HG03159 (cell line): ENCODE measurements at regions not wholly inside any gene's neighbourhood (a gene's known extent, or its start where the extent isn't known, plus 50 kb on each side); places are given as distances from the start of the nearest gene placed in this dataset.

Experiments used
- ATAC-seq: cut with Tn5 transposase; IDR thresholded peaks from one replicate; pipeline ENCODE4 v1.9.1; 2021; ENCODE audit warnings: mild to moderate bottlenecking, moderate library complexity; ENCODE audit not compliant: unreplicated experiment

DNA sequence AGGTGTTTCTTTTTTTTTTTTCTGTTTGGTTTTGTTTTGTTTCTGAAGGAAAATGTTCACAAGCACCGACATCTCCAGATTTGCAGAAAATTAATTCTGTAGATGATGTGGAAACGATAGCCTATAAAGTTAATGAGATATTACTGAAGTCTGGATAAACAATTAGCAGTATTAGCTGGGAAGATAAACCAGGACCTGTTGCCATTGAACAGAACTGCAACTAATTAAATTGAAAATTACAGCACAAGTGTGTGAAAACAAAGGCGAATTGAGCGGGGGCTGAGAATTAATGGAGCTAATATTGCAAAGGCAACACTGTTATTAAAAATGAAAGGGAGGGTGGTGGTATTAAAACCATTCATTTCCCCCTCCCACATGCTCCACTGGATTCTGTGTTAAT lies 107.5 kb upstream of the AJAP1 start:
- no peak for ATAC-seq

- ATAC-seq, result no peak
Observed at GRCh38 chr1:4549930-4550329, 104.5 kb upstream of the AJAP1 start.

DNA sequence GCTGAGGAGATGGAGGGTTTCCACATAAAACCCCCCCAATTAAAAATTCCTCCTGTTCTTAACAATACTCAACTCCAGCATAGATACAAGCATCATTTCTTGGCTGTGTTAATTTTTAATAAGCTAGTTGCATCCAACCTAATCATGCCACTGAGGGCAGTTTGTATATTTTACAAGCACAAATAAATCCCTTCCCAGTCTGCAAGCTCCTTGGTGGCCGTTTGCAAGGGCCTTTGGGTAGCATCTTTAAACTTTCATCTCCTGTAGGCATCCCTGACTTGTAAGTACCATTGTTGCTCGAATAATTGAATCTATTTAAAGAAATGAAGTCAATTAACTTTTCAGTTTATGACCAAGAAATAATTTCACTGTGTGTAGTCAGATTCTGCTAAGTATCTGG lies 103.5 kb upstream of the AJAP1 start:
- ATAC-seq, result no peak

GRCh38 chr1:4551706-4552105 lies 102.7 kb upstream of the AJAP1 start:
- no peak for ATAC-seq

DNA sequence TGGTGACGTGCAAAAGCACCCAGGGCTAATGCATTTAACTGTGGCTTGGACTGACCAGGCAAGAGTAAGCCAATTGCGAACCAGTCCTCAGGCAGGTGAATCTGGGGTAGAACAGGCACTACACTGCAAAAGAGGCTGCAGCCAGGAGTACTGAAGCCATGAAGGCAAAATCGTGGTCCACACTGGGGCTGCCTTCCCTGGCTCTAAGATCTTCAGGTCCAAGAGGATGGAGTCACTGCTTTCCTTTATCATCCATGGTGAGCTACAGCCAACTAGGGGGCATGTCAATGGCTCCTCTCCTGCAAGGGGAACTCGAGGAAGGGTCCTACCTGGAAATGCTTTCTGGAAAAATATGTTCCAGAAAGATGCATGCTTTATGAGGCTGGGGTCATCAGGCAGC lies 100.6 kb upstream of the AJAP1 start:
- no peak for ATAC-seq

DNA sequence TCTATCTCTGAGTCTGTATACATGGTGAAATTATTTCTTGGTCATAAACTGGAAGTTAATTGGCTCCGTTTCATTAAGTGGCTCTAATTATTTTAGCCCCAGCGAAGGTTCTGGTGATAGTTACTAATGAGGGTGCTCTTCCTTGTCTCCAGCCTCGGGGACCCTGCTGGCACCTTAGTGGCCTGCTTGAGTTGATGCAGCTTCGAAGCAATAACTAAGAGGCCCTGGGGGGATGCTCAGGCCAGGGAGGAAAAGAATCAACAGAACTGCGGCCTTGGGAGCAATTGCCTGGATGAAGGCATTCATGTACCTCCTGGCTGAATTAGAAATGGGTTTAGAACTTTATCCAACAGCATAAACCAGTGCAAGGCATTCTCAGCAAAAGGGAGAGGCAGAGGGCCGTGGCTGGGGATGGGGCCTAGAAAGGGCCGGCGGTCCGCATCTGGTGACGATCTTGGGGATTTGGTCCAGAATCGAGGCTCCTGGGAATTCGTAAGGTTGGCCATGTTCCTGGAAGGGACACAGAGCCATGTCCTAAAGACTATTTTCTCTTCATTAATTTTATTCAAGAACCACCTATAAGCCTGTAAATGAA lies 100.0 kb upstream of the AJAP1 start:
- ATAC-seq, result no peak

DNA sequence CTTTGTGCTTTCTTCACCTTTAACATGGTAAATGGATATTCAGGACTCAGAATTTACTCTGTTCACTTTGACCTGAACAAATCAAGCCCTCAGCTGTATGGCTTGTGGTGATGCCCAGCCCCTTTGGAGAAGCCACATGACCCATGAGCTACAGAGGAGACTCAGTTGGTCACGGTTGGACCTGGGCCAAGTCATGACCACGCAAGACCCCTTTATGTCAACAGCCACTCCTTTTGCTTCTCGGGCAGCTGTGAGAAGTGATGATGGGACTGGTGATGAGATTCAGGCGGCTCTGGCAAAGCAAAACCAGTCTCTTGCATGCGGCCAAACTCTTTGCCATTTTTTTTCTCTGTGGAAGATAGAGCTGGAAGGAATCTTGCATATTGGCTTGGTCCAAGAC lies 96.5 kb upstream of the AJAP1 start:
- ATAC-seq, result no peak

GRCh38 chr1:4561205-4561604 lies 93.2 kb upstream of the AJAP1 start:
- ATAC-seq, result no peak

DNA sequence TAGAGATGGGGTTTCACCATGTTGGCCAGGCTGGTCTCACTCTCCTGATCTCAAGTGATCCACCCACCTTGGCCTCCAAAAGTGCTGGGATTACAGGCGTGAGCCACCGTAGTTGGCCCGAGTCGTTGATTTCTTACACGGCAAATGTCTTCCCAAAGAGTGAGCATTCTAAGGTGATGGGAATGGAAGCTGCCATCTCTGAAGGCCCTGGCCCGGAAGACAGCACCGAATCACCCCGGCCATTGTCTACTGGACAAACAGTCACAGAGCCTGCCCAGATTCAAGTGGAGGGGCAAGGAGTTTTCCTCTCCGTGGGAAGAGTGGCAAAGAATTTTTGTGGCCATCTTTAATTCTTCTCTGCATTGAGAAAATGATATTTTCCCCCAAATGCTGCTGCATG lies 92.1 kb upstream of the AJAP1 start:
- no peak for ATAC-seq

GRCh38 chr1:4563586-4563985 lies 90.8 kb upstream of the AJAP1 start:
- ATAC-seq, result no peak

GRCh38 chr1:4564051-4564450 lies 90.4 kb upstream of the AJAP1 start:
- no peak for ATAC-seq

DNA sequence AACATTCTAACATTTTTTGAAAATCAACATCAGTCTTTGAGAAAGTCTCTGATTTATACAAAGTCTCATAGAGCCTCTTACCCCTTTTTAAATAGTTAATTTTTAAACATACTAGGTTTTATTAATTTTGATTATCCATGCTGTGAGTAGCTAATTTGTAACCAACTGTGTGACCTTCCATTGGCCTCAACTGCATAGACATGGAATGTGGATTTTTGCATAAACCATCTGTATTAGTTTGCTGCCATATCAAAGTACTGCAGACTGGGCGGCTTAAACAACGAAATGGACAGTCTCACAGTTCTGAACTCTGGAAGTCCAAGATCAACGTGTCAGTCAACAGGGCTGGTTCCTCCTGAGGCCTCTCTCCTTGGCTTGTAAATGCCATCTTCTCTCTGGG lies 89.2 kb upstream of the AJAP1 start:
- no peak for ATAC-seq

- no peak for ATAC-seq
Observed at GRCh38 chr1:4565801-4566449, 88.5 kb upstream of the AJAP1 start.

GRCh38 chr1:4571263-4571662 lies 83.1 kb upstream of the AJAP1 start:
- no peak for ATAC-seq

DNA sequence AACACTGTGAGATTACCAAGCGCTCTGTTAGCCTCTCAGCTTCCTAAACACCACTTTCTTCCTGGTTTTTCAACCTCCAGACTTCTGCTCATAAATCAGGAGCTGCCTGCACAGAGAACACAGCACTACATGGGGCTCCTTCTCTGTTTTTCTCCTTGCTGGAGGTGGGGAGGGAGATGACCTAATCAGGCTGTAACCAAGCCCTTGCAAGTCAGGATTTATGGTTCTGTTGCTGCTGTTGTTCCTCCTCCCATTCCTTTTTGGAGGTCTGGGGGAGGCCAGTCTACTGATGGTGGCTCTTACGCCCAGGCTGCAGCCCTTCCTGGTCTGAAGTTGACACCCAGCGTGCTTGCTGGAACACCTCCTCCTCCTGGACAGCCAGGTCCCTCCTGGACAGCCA lies 80.9 kb upstream of the AJAP1 start:
- ATAC-seq, result no peak

GRCh38 chr1:4581807-4582206 lies 72.6 kb upstream of the AJAP1 start:
- no peak for ATAC-seq

DNA sequence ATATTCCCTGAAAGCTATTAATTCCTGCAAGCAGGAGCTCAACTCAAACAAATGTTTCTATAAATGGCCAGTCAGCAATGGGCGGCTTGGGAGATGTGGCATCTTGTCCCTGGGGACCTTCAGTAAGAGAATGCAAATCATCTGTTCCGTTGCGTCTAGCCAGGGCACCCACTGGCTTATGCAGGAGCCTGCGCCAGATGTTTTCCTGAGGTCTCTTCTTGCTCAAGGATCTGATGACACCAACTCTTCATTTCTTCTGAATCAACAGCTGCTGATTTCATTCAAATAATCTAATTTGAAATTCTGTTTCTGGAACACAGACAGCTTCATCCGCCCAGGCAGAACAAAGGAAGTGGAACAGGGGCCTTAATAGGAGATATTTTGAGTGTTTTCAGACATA lies 70.0 kb upstream of the AJAP1 start:
- no peak for ATAC-seq

DNA sequence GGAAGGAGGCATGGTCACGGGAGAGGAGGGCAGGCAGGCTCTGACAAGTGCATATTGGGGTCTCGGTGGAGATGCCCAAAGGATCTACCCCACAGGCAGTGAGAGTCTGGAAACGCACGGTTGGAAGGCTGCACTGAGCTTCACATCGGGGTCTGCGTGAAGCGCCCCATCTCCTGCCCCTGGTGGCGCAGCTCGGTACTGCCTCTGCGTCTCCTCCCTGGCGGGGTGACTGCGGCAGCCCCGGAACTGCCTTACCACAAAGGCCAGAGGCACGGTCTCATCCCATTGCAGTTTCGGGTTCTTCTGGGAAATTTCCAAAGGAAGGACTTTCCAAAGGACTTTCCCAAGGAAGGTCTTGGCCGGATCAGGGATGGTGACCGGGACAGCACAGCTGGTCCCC lies 69.2 kb upstream of the AJAP1 start:
- ATAC-seq, result peak; percentile 57

DNA sequence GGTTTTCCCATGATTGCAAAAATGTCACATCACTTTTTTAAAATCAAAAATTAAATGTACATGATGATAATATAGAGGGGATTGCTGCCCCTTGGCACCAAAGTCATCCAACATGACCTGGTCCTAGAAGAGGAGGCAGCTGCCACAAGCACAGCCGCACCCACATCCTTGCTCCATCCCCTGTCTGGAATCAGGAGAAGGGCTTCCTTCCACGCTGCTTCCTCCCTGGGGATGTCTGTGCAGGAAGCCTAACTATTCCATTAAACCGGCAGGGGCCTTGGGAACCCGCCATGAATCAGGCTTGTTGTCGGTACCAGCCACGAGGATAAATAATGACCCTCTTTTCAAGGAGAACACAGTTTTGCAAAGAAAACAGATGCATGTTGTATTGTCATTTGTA lies 68.7 kb upstream of the AJAP1 start:
- ATAC-seq, result no peak

DNA sequence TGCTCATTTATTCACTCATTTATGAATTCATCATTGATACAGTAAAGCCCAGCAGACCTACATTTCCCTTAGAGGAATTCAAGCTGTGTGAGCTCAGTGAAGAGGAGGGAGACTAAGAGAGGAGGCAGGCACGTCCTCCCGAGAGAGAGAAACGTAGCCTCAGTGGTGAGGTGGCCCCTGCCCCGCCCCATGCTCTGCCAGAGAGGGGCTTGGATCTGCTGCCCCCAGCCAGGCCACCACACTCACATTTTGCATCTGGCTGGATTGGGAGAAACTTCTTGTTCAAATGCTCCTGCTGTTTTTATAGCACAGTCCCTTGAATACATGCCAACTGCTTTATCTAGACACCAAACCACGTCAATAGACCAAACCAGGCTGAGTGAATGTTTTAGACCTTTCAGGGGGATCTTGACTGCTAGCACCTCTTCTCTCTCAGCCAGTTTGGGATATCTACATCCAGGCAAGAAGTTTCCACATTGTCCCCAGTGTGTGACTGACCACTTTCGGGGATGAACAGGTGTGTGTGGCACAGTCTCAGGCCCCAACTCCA lies 67.7 kb upstream of the AJAP1 start:
- ATAC-seq, result no peak

- ATAC-seq, result no peak
Observed at GRCh38 chr1:4587721-4588120, 66.7 kb upstream of the AJAP1 start.

DNA sequence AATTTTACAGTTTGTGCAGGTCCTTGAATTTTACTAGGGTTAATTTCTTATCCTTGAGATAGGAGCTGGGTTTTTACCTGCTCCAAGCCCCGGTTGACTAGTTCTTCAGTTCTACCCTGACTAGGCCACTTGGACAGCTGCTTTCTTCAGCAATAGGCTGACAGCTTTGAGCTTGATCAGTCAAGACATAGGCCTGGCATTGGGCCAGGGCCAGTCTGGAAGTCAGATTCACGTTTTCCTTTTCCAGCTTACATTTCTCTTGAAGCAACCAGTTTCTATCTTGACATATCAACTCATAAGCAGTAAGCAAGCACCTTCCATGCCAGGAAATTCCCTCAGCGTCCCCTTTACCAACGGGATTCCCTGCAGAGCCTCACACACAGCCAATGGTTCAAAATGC lies 63.7 kb upstream of the AJAP1 start:
- no peak for ATAC-seq

DNA sequence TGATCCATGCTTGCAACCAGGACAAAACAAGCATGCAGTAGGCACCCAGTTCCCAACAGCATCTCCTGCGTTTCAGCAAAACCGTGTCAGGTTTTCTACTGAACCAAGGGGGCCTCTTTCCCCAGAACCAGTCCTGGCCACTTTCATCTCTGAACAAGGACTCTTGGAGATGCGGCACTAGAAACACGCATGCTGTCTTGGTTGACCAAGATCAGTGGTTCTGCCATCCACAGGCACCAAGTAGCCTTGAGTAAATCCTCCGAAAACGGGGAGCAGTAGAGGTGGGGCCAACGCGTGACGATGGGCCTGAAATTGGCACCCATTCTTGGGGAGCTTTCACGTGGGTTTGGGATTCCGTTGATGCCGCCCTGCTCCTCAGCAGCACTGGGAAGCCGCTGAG lies 62.5 kb upstream of the AJAP1 start:
- no peak for ATAC-seq
